Loucy (cell line): ENCODE measurements at regions not wholly inside any gene's neighbourhood (a gene's known extent, or its start where the extent isn't known, plus 50 kb on each side); places are given as distances from the start of the nearest gene placed in this dataset.

Experiments
- CTCF ChIP-seq: fragments of 200-600 bp; sonication (generic); conservative IDR thresholded peaks from 2 replicates; pipeline ENCODE4 v1.5.1; 2014; ENCODE audit warnings: mild to moderate bottlenecking, antibody characterized with exemption, low read length
- EZH2phosphoT487 ChIP-seq: fragments of 200-600 bp; IDR thresholded peaks from 2 replicates; pipeline ENCODE4 v1.6.1; 2018; ENCODE audit warnings: antibody characterized with exemption, mild to moderate bottlenecking, moderate library complexity, borderline replicate concordance

- TF ChIP-seq CTCF: no peak
- no peak for TF ChIP-seq EZH2phosphoT487
These were observed 208.7 kb upstream of the RAI14 start for GRCh38 chr5:34447424-34447823.
